HG03457 (cell line): ENCODE measurements at regions not wholly inside any gene's neighbourhood (a gene's known extent, or its start where the extent isn't known, plus 50 kb on each side); places are given as distances from the start of the nearest gene placed in this dataset.

Experiments used
- ATAC-seq: cut with Tn5 transposase; IDR thresholded peaks from one replicate; pipeline ENCODE4 v1.9.1; 2021; ENCODE audit warnings: moderate number of reproducible peaks; ENCODE audit not compliant: unreplicated experiment

- no peak for ATAC-seq
Observed at GRCh38 chr2:208545403-208546042, 138.9 kb downstream of the PTH2R start.

GRCh38 chr2:208546107-208546506, 139.5 kb downstream of the PTH2R start:
- ATAC-seq, result no peak

- ATAC-seq, result no peak
Observed at GRCh38 chr2:208546860-208547650, 140.5 kb downstream of the PTH2R start.

GRCh38 chr2:208548700-208549099, 142.1 kb downstream of the PTH2R start:
- ATAC-seq, result no peak

- no peak for ATAC-seq
Observed at GRCh38 chr2:208549546-208550158, 143.1 kb downstream of the PTH2R start.

- no peak for ATAC-seq
Observed at GRCh38 chr2:208552943-208553342, 146.4 kb downstream of the PTH2R start.

GRCh38 chr2:208556983-208557484, 150.4 kb downstream of the PTH2R start:
- ATAC-seq, result no peak

GRCh38 chr2:208565690-208566416, 159.3 kb downstream of the PTH2R start:
- ATAC-seq, result no peak

- ATAC-seq, result no peak
Observed at GRCh38 chr2:208568203-208568602, 161.6 kb downstream of the PTH2R start.

GRCh38 chr2:208570066-208570465, 163.5 kb downstream of the PTH2R start:
- ATAC-seq, result no peak

- no peak for ATAC-seq
Observed at GRCh38 chr2:208570851-208571763, 164.5 kb downstream of the PTH2R start.

GRCh38 chr2:208571764-208572131, 165.2 kb downstream of the PTH2R start:
- no peak for ATAC-seq

GRCh38 chr2:208573569-208573968, 167.0 kb downstream of the PTH2R start:
- ATAC-seq, result no peak

GRCh38 chr2:208579678-208580077, 173.1 kb downstream of the PTH2R start:
- ATAC-seq, result no peak

GRCh38 chr2:208584378-208584985, 177.9 kb downstream of the PTH2R start:
- no peak for ATAC-seq

GRCh38 chr2:208586516-208586915, 179.9 kb downstream of the PTH2R start:
- no peak for ATAC-seq

- no peak for ATAC-seq
Observed at GRCh38 chr2:208594642-208595385, 188.2 kb downstream of the PTH2R start.

- ATAC-seq, result no peak
Observed at GRCh38 chr2:208595386-208596275, 189.0 kb downstream of the PTH2R start.
